ENCODE measurements at regions not wholly inside any gene's neighbourhood (a gene's known extent, or its start where the extent isn't known, plus 50 kb on each side); places are given as distances from the start of the nearest gene placed in this dataset.

DNA sequence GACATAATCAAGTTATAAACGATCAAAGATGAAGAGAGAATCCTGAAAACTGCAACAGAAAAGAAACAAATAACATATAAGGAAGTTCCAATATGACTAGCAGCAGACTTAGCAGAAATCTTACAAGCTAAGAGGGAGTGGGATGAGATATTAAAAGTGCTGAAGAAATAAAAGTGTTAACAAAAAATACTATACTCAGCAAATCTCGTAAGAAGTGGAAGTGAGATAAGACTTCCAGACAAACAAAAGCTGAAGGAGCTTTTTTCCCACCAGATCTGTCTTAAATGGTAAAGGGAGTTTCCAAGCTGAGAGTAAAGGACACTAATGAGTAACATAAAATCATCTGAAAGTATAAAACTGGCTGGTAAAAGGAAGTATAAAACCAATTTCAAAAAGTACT is 2036.0 kb upstream of the C9orf72 start:
- TF ChIP-seq NR3C1 (CRISPR knock-in tag; IDR thresholded peaks at IDR 0.05) = no peak
- no peak for TF ChIP-seq MCM2 (IDR thresholded peaks at IDR 0.05; ENCODE audit: low read depth)
- no peak for TF ChIP-seq ZNF133 (CRISPR knock-in tag; IDR thresholded peaks at IDR 0.05)
- TF ChIP-seq, protein P1, sequence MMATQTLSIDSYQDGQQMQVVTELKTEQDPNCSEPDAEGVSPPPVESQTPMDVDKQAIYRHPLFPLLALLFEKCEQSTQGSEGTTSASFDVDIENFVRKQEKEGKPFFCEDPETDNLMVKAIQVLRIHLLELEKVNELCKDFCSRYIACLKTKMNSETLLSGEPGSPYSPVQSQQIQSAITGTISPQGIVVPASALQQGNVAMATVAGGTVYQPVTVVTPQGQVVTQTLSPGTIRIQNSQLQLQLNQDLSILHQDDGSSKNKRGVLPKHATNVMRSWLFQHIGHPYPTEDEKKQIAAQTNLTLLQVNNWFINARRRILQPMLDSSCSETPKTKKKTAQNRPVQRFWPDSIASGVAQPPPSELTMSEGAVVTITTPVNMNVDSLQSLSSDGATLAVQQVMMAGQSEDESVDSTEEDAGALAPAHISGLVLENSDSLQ (IDR thresholded peaks at IDR 0.05) = no peak
- BruUV-seq (replicated peaks) = no TSS peak
- POLR2A ChIA-PET = no interaction called here
- Histone ChIP-seq H3K9me3 (replicated peaks; ENCODE audit: control insufficient read depth, insufficient read depth, low read depth, low read length) (no peaks in the 10 kb centered on the region), H3K9me1 (ENCODE audit: control insufficient read depth, insufficient read depth, low read length) (no peaks in the 10 kb centered on the region), H3K4me1 (replicated peaks in 1 of 2; ENCODE audit: control insufficient read depth in 2 of 2, insufficient read depth in 2 of 2, low read length in 2 of 2) (no peaks in the 10 kb centered on the region), H3K27me3 (ENCODE audit: control insufficient read depth in 2 of 2, insufficient read depth in 2 of 2, low read length in 2 of 2) (no peaks in the 10 kb centered on the region), H3K9ac (ENCODE audit: insufficient read depth in 1 of 2, low read depth in 2 of 2, low read length in 2 of 2) (no peak overlapping the region), H3K79me2 (ENCODE audit: control insufficient read depth, insufficient read depth, low read length) (no peaks in the 10 kb centered on the region), H4K20me1 (replicated peaks; ENCODE audit: control insufficient read depth, insufficient read depth, low read length) (no peaks in the 10 kb centered on the region), H3K4me2 (ENCODE audit: insufficient read depth, low read length) (no peak overlapping the region), H2AFZ (ENCODE audit: low read depth, low read length) (no peak overlapping the region), H3K36me3 (ENCODE audit: control insufficient read depth, insufficient read depth, low read length) (no peaks in the 10 kb centered on the region), H3K27ac (ENCODE audit: extremely low read depth, low read depth, low read length) (no peak overlapping the region), H3K4me3 (no peak overlapping the region)
- in situ Hi-C loops (cut with MboI) = no loop called here
- WGBS (ENCODE audit: insufficient coverage, low coverage, missing lambda C conversion rate) = no CpG with 5 or more reads among the region's 2 CpGs
- ATAC-seq = no peak
- FAIRE-seq = no peak
- no peak for DNase-seq (ENCODE audit: extremely low read depth in 1 of 4, low spot score in 3 of 4)
- CTCF ChIA-PET (ENCODE audit: low intra/inter-chr PET ratio) = no interaction called here
- intact Hi-C loops (cut with micrococcal nuclease) = no loop called here

DNA sequence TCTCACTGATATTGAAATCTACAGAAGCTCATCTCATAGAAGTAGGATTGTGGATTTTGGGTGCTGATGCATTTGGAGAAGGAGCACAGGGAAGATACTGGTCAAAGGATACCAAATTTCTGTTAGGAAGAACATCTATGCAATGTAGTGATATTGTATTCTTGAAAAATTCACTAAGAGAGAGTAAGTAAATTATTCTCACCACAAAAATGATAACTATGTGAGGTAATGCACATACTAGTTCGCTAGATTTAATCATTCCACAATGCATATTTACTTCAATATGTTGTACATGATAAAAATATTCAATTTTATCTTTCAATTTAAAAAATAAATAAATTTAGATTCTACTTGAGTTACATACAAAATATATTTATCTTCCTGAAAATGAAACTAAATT is 2040.5 kb upstream of the C9orf72 start:
- H4K20me1 ChIP-seq (replicated peaks; ENCODE audit: control insufficient read depth, insufficient read depth, low read length) = no peaks in the 10 kb centered on the region
- no peak for DNase-seq (ENCODE audit: extremely low read depth in 1 of 4, low spot score in 3 of 4)
- CTCF ChIA-PET (ENCODE audit: low intra/inter-chr PET ratio) = no interaction called here
- intact Hi-C loops (cut with micrococcal nuclease) (no loop called here), in situ Hi-C loops (cut with MboI) (no loop called here)
- BruUV-seq (replicated peaks) = no TSS peak
- ATAC-seq = no peak
- no peaks in the 10 kb centered on the region for H3K27me3 ChIP-seq (ENCODE audit: control insufficient read depth in 2 of 2, insufficient read depth in 2 of 2, low read length in 2 of 2)
- H3K9ac ChIP-seq (ENCODE audit: insufficient read depth in 1 of 2, low read depth in 2 of 2, low read length in 2 of 2) = no peak overlapping the region
- no peaks in the 10 kb centered on the region for H3K9me3 ChIP-seq (replicated peaks; ENCODE audit: control insufficient read depth, insufficient read depth, low read depth, low read length)
- no peaks in the 10 kb centered on the region for H3K4me1 ChIP-seq (replicated peaks in 1 of 2; ENCODE audit: control insufficient read depth in 2 of 2, insufficient read depth in 2 of 2, low read length in 2 of 2)
- no peak overlapping the region for H3K27ac ChIP-seq (ENCODE audit: extremely low read depth, low read depth, low read length)
- no peak overlapping the region for H3K4me3 ChIP-seq
- no peak overlapping the region for H2AFZ ChIP-seq (ENCODE audit: low read depth, low read length)
- no peak overlapping the region for H3K4me2 ChIP-seq (ENCODE audit: insufficient read depth, low read length)
- no peak for FAIRE-seq
- no peaks in the 10 kb centered on the region for H3K9me1 ChIP-seq (ENCODE audit: control insufficient read depth, insufficient read depth, low read length)
- H3K79me2 ChIP-seq (ENCODE audit: control insufficient read depth, insufficient read depth, low read length) = no peaks in the 10 kb centered on the region
- WGBS (ENCODE audit: insufficient coverage, low coverage, missing lambda C conversion rate) = no CpG with 5 or more reads among the region's 1 CpG
- no peaks in the 10 kb centered on the region for H3K36me3 ChIP-seq (ENCODE audit: control insufficient read depth, insufficient read depth, low read length)
- POLR2A ChIA-PET = no interaction called here
- TF ChIP-seq HOXB6 (CRISPR knock-in tag; IDR thresholded peaks at IDR 0.05; ENCODE audit: borderline replicate concordance) = no peak
- no peak for TF ChIP-seq EP300 (IDR thresholded peaks at IDR 0.05; ENCODE audit: low read length)
- TF ChIP-seq EHMT2 (IDR thresholded peaks at IDR 0.05) = no peak
- TF ChIP-seq SMARCE1 (IDR thresholded peaks at IDR 0.05) = no peak
- no peak for TF ChIP-seq SMARCA5 (IDR thresholded peaks at IDR 0.05)
- TF ChIP-seq, protein P2, sequence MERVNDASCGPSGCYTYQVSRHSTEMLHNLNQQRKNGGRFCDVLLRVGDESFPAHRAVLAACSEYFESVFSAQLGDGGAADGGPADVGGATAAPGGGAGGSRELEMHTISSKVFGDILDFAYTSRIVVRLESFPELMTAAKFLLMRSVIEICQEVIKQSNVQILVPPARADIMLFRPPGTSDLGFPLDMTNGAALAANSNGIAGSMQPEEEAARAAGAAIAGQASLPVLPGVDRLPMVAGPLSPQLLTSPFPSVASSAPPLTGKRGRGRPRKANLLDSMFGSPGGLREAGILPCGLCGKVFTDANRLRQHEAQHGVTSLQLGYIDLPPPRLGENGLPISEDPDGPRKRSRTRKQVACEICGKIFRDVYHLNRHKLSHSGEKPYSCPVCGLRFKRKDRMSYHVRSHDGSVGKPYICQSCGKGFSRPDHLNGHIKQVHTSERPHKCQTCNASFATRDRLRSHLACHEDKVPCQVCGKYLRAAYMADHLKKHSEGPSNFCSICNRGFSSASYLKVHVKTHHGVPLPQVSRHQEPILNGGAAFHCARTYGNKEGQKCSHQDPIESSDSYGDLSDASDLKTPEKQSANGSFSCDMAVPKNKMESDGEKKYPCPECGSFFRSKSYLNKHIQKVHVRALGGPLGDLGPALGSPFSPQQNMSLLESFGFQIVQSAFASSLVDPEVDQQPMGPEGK (CRISPR knock-in tag; IDR thresholded peaks at IDR 0.05; ENCODE audit: borderline replicate concordance) = no peak
- TF ChIP-seq CEBPB (tag; IDR thresholded peaks at IDR 0.05) = no peak
- TF ChIP-seq, protein P3, sequence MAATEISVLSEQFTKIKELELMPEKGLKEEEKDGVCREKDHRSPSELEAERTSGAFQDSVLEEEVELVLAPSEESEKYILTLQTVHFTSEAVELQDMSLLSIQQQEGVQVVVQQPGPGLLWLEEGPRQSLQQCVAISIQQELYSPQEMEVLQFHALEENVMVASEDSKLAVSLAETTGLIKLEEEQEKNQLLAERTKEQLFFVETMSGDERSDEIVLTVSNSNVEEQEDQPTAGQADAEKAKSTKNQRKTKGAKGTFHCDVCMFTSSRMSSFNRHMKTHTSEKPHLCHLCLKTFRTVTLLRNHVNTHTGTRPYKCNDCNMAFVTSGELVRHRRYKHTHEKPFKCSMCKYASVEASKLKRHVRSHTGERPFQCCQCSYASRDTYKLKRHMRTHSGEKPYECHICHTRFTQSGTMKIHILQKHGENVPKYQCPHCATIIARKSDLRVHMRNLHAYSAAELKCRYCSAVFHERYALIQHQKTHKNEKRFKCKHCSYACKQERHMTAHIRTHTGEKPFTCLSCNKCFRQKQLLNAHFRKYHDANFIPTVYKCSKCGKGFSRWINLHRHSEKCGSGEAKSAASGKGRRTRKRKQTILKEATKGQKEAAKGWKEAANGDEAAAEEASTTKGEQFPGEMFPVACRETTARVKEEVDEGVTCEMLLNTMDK (IDR thresholded peaks at IDR 0.05; ENCODE audit: borderline replicate concordance, insufficient read depth, low read depth, low read length, poor library complexity, severe bottlenecking) = no peak
- TF ChIP-seq ZC3H4 (CRISPR knock-in tag; IDR thresholded peaks at IDR 0.05; ENCODE audit: borderline replicate concordance) = no peak
- TF ChIP-seq ZEB2 (IDR thresholded peaks at IDR 0.05) = no peak
- no peak for TF ChIP-seq MCM3 (IDR thresholded peaks at IDR 0.05)

Measured in K562 (cell line).